Glomerular endothelial cell (primary cell): ENCODE measurements at regions not wholly inside any gene's neighbourhood (a gene's known extent, or its start where the extent isn't known, plus 50 kb on each side); places are given as distances from the start of the nearest gene placed in this dataset.

Source experiments
- DNase-seq: peaks from one replicate; pipeline ENCODE4 v3.0.0-alpha.2; 2011; ENCODE audit warnings: low read depth, low spot score; ENCODE audit errors: extremely low read depth

DNA sequence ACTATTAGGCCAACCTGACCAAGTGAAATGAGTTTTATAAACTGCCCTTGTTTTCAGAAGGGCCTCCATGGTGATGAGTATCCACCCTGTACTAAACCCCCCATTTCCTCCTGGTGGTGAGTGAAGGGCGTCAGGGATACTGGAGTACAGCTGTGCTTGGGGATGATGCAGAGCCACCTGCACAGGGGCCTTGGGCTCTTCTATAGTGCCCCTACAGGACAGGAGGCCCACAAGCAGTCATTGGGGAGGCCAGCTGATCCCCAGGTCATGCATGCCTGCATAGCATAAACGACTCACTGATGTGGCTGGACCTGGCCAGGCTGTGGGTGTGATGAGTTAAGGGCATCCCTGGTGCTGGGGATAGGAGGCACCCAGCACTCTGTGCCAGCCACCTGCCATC, 114.1 kb upstream of the CELF2 start:
- DNase-seq, result no peak

DNA sequence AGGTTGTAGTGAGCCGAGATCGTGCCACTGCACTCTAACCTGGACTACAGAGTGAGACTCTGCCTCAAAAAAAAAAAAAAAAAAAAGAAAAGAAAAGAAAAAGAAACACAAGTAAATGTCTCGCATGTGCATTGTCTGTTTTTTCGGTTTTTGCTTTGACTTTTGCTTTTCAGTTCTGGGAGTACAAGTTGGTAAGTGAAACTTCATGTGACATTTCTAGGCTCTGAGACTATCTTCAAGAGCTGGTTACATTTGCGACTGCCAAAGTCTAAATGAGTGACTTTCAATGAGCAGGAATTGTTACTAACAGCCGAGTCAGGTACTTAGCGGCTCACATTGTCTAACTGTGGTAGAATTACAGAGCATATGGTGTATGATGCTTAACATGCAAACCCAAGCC, 107.0 kb upstream of the CELF2 start:
- no peak for DNase-seq

DNA sequence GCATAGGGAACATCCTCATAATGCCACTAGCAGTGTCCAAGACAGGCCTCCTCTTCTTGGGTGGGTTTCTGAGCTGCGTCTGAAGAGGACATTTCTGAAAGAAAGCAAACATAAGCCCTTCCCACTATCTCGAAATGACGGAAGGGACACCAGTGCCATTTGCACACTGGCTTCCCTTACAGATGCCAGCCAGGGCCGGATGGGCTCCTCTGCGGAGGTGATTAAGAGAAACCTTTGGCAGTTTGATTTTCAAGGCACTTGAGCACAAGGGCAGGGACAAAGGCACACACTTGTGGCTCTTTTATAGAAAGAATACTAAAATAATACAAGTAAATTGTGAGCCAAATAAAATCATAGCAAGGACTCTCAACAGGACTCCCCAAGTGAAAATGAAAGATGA, 106.6 kb upstream of the CELF2 start:
- DNase-seq, result no peak

DNA sequence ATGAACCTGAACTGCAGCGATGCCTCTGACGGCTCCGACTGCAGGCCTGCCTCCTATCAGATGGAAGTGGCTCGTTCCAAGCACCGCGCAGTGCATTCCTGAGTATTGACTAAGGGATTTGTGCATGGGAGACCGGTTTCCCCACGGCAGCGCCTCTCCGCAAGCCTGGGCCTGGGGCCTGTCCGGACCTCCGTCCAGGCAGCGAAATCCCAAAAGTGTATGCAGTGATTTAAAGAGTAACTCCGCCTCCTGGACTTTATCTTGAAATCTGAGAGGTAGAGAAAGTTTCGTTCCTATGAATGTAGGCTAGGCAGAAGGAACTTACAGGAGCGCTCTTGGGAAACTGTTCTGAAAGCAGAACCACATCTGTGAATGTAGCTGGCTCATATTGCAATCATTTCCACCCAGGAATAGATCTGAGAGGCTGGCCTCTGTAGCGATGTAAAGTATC, 106.2 kb upstream of the CELF2 start:
- no peak for DNase-seq

DNA sequence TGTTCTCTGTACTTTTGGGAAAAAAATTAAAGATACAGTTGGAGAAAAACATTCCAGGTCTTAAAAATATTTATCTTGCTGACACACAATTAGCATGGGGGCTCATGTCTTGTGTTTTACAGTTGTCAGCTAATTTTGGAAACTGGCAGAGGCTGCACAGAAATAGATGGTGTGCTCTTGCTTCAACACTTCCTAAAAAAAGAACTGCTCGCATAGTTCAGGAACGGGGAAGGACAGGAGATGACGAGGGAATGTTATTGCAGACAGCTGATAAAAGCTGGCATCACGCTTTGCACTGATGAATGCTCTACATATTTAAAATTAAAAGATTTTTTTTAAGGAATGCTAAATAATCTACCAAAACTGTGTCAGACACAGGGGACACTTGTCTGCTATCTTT, 103.5 kb upstream of the CELF2 start:
- no peak for DNase-seq

DNA sequence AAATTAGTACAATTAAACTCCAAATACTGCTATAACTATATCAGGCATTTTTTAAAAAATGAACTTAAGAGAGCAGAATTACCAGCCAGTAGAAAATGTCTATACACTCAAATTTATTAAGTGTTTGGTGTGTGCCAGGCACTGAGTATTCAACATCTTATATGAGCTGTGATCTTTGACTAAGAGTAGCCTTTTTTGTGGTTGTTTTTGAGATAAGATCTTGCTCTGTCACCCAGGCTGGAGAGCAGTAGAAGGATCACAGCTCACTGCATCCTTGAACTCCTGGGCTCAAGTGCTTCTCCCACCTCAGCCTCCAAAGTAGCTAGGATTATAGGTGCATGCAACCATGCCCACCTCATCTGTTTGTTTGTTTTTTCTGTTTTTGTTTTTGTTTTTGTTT, 102.5 kb upstream of the CELF2 start:
- DNase-seq, result no peak

DNA sequence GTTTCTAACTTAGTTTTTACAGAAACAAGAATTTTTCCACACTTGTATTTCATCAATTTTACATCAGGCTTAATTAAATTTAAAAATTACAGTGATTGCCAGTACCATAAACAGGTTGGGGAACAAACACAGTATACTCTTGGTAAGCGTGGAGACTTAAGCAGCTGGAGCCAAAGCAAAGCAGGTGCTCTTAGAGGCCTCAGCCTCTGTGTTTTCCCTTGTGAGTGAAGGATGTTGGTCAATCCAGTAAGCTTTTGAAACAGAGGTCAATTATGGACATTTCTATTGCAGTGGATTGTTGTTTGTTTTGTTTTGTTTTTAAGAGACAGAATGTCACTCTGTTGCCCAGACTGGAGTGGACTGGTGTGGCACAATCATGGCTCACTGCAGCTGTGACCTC, 100.6 kb upstream of the CELF2 start:
- DNase-seq, result no peak

DNA sequence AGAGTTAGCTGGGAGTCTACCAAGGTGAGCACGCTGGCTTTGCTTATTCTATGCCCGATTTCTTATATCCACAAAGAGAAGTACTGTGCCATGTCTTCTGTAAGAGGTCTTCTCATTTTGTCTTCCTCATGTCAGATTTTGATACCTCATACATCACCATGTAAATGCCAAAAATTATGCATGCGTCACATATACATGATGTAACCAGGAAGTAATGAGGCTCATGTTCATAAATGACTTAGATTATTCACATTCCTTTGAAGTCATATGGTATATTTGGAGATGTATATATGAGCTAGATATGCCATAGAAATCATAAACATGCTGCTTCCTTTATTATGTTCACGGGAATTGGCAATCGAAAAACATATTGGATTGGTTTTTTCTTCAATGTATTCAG, 97.7 kb upstream of the CELF2 start:
- DNase-seq, result no peak

DNA sequence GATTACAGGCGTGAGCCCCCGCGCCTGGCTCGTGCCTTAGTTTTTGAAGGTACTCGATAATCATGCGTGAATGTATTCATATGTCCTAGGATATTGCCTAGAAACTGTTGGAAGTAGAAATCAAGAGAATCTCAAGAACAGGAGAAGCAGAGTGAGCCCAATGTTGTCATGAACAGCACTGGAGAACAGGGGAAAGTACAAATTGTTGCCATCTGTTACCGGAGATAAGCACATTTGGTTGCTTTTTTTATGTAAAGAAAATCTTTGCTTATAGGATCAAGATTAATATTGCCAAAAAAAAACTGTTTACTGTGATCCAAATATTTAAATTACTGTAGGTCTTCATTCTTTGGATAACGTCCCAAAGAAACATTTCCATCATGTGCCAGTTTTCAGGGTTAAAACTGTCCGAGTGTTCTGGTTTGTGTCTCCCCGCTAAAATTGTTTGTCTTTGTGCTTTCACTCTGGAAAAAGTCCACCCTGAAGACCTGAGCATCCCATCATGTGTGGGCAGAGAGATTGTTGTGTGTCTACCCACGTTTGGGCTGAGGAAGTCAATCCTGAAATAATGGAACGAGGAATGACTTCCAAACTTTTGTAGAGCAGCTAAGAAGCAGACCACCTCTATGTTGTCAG, 95.7 kb upstream of the CELF2 start:
- no peak for DNase-seq

DNA sequence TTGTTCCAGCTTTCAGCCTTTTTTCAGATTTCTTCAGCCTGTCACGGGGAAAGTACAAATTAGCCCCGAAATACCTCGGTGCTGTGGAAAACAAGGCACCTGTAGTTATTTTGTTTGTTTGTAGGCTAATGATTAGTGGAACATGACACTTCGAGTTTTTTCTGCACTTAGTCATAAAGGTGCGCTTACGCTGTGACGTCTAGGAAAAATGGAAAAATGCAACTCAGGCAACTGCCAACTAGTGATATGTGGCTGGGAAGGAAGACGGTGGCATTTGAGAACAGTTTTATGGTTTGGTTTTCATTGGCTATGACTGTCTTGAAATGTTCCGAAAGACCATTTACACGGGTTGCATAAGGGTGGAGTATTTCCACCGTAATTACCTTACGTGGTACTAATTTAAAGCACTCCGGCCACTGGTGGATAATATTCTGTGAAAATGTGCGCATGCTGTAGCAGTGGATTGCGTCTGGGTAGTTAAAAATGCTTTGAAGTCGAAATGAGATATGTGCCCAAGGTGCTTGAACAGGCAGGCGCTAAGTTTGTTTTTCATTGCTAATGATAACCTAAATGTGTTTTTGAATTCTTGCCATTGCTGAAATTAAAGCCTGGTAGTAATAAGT, 94.5 kb upstream of the CELF2 start:
- no peak for DNase-seq

DNA sequence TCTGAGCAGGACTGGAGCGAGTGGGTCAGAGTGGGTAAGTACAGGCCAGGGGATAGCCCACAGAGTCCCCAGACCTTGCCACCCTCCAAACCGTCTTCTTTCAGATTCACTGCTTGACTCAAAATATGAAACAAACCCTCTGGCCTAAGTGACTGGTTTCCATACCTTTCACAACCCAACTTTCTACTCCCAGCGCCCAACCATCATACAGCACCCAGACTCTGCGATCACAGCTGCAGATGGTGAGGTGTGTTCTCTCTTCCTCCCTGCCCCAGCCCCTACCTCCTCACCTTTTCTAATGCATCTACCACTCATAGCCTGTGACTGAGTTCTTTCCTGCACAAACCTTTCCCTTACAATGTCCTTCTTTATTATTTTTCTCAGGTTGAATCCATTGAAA, 92.0 kb upstream of the CELF2 start:
- no peak for DNase-seq

DNA sequence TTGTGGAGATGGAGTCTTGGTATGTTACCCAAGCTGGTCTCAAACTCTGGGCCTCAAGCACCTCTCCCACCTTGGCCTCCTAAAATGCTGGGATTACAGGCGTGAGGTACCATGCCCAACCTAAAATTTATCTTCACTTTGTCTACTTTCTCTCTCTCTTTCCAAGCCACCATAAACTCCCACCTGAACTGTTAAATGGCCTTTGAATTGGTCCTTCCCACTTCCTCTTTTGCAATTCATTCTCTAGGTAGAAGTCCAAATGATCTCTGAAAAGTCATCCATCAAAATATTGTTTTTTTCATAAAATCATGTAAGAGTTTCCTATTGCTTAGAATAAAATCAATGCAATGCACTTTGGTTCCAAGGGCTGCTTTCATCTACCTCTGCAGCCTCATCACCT, 90.1 kb upstream of the CELF2 start:
- no peak for DNase-seq

DNA sequence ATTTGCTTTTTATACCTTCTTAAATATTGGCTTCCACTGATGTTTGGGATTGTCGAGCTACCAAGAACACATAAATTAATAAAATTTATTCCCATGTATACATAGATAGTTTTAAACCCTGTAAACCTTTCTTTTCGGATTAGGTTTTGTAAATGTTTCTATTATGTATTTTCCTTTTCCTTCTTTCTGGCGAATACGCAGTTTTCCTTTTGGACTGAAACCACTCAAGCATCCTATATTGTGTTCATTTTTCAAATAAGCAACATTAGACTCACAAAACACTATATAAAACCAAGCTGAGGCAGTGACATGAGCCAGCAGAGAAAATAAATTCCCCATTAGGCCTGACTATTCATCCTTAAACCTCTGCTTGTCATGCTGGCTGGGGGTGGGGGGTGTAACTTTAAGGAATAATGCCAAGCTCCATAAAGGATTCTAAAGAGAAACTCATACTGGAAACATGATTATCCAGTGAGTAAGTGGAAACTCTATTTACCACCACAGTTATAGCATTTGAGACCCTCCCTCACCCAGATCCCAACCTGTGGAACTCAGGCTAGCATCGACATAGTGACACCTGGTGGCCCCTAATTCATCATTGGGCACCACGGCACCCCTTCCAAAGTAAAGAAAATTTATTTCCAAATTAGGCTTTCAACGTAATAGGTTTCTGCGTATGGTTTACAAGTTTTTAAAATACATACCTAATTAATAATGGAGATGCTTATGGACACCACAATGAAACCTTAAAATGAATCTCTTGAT, 86.5 kb upstream of the CELF2 start:
- no peak for DNase-seq

DNA sequence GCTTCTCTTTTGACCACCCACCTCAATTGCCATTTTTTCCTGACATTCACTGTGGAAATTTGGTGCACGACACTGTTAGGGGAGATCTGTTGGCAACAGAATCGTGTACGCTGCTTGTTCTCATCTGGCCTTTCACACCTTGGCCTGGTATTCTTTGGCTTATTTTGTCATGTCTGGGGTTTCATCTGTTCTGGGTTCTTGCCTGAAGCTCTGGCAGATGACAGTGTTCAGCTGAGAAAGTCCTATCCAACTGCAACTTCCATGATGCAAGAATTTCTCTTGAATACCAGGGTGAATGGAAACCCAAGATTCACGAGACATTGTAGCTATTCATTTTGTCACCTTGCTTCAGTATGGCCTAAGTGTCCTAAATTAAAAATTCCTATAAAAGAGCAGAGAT, 82.6 kb upstream of the CELF2 start:
- no peak for DNase-seq

DNA sequence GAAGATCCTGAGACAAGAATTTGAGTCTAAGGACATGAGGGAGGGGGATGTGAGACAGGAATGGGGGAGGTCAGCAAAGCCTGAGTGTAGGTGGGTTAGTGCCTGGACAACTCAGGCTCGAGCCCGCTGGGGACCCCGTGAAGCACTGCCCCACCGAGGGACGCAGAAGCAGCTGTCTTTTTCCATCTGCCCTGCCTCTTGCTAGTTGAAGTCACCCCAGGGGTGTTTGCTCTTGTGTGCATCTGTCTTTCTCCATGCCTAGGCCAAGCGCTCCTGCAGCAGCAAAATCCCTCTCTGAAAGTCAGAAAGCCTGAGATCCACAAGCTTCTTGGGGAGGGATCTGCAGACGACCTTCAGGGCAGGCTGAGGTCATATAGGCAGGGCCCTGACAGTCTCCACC, 79.0 kb upstream of the CELF2 start:
- no peak for DNase-seq

DNA sequence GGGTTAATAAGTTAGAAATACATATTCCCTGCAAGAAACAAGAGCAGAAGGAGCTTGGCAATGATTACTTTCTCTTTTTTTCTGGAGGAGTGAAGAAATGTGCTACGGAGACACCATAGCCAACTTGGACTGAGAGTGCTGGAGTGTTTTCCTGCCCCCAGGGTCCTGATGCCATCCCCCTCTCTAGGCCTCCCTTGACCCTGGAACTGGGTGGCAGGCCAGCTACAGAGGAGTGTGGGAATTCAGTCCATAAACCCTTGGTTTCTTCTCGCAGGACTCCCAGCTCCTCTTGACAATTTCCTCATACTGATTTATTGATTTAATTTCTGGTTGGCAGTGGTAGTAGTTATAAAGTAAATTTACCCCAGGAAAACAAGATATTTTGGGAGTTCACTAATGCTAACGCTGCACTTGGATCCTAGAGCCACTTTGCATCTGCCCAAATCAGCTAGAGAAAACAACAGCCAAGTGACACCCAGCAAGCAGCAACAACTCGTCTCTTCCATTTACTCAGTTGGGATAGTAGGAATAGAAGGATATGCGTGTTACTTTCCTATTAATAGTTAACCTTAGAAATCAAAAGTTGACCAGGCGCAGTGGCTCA, 76.4 kb upstream of the CELF2 start:
- DNase-seq, result no peak

DNA sequence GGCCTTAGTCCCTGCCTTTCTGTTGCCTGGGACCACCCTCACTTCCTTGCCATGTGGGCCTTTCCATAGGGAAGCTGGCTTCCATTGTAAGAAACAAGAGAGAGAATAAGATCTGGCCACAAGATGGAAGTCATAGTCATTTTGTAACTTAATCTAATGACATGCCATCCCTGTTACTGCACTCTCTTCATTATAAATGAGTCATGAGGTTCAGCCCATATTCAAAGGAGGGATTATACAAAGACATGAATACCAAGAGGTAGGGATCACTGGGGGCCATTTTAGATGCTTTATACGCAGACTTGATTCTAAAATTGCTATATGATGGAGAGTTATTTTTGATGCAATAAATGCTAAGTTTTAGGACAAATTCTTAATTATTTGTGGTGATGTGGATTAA, 75.2 kb upstream of the CELF2 start:
- no peak for DNase-seq

DNA sequence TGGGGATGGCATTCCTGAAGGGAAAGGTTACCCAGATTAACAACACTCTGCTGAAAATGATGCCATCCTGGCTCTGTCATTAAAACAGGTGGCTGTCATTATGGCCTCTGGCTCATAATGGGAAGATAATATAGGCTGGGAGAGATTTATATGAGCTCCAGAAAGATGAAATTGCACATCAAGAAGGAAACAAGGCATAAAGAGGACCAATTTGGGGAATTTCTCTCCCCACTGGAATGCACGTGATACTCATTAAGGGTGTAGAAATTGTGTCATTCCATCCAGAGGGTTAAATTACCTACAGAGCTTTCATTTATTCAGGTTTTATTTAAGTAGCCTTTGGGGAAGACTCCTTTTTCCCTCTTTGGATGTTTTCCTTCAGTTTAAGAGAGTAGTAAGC, 71.6 kb upstream of the CELF2 start:
- DNase-seq, result no peak

DNA sequence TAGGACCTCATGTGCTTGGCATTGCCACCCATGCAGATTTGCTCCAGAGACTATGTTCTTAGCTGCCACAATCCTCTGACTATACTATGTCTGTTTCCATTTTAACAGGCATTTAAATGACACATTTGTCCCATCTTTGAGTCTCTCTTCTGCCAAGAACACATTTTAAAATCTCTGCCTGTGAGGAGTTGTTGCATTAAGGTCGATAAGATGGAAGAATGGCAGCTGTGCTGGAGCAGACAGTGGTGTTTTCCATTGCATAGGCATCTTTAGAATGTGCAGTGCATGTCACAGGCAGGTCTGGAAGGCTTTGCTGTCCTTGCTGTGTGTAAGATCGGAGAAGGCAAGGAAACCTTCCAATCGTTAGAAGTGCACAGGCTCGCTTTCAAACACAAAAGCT, 70.9 kb upstream of the CELF2 start:
- no peak for DNase-seq

DNA sequence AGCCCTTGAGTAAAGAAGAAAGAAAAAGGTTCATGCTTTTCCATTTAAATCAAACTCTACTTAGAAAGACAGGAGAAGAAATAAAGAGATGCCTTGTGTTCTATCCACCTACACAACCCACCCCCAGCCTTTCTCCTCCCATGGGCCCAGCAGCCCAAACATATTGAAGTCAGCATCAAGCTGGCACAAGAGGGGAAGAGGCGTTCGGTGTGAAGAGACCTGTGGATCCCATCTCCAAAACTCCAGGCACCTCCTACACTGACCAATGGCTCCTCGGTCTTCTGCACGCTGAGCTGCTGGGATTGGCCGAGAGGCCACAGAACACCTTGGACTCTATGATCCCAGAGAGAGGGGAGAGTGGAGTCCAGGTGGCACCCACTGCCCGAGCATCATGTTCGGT, 66.0 kb upstream of the CELF2 start:
- no peak for DNase-seq

DNA sequence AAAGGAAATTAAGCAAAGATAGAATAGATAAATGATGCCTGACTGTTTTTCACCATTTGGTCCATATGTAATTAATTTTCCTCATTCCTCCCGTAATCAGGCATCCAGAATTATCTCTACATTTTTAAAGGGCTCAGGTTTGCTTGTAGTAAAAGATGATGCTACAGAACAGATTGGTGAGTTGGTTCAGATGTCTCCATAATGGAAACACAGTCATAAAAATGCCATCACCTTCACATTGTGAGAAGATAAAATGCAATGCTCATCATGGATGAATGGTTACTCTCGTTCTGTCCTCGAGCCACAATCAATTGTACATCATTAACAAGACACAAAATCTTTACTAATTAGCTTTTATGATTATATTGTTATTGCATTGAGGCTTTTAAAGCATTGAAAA, 64.9 kb upstream of the CELF2 start:
- no peak for DNase-seq
